ENCODE measurements at regions not wholly inside any gene's neighbourhood (a gene's known extent, or its start where the extent isn't known, plus 50 kb on each side); places are given as distances from the start of the nearest gene placed in this dataset.

DNA sequence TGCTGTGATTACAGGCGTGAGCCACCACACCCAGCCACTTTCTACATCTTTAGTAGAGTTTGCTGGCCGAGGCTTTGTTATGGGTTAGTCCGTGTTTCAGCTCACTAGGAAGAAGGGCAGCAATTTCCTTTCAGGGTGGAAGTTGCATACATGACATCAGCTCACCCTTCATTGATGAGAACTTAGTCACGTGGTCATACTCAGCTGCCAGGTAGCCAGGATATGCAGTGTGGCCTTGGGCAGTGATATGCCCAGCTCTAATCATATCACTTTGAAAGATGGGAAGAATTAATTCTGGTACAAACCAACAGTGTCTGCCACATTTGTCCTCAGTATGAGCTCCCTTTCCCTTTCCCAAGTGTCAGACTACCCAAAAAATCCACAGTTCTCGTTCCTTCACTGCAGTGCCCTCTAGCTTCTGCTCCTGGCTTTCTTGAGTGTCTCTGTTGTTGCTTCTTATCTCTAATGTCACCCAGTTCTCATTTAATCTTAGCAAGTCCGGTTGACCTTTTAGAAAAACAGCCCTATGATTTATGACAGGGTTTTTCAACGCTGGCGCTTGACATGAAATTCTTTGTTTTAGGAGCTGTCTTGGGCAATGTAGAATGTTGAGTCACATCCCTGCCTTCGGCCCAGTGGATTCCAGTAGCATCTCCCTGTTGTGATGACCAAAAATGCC is 108.7 kb upstream of the ITGB1 start:
- TF ChIP-seq, protein P1, sequence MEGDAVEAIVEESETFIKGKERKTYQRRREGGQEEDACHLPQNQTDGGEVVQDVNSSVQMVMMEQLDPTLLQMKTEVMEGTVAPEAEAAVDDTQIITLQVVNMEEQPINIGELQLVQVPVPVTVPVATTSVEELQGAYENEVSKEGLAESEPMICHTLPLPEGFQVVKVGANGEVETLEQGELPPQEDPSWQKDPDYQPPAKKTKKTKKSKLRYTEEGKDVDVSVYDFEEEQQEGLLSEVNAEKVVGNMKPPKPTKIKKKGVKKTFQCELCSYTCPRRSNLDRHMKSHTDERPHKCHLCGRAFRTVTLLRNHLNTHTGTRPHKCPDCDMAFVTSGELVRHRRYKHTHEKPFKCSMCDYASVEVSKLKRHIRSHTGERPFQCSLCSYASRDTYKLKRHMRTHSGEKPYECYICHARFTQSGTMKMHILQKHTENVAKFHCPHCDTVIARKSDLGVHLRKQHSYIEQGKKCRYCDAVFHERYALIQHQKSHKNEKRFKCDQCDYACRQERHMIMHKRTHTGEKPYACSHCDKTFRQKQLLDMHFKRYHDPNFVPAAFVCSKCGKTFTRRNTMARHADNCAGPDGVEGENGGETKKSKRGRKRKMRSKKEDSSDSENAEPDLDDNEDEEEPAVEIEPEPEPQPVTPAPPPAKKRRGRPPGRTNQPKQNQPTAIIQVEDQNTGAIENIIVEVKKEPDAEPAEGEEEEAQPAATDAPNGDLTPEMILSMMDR (conservative IDR thresholded peaks at IDR 0.05; ENCODE audit: low read depth, low read length): peak; percentile 24; the same call in 1 of the 2 replicates
- no peak for TF ChIP-seq BHLHE40 (IDR thresholded peaks at IDR 0.05; ENCODE audit: low read depth, low read length)
- TF ChIP-seq RCOR1 (IDR thresholded peaks at IDR 0.05; ENCODE audit: insufficient replicate concordance, low read length): no peak
- no peak for TF ChIP-seq POLR2A (IDR thresholded peaks at IDR 0.05; ENCODE audit: low read depth, low read length)
- TF ChIP-seq, protein P2, sequence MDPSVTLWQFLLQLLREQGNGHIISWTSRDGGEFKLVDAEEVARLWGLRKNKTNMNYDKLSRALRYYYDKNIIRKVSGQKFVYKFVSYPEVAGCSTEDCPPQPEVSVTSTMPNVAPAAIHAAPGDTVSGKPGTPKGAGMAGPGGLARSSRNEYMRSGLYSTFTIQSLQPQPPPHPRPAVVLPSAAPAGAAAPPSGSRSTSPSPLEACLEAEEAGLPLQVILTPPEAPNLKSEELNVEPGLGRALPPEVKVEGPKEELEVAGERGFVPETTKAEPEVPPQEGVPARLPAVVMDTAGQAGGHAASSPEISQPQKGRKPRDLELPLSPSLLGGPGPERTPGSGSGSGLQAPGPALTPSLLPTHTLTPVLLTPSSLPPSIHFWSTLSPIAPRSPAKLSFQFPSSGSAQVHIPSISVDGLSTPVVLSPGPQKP (IDR thresholded peaks at IDR 0.05; ENCODE audit: borderline replicate concordance, low read depth, low read length): no peak
- TF ChIP-seq SMC3 (IDR thresholded peaks at IDR 0.05; ENCODE audit: low read depth, low read length): no peak
- TF ChIP-seq FOS (IDR thresholded peaks at IDR 0.05; ENCODE audit: low read depth, low read length): no peak
- no peak for TF ChIP-seq MAZ (IDR thresholded peaks at IDR 0.05; ENCODE audit: borderline replicate concordance, low read depth, low read length)
- no peak for TF ChIP-seq RFX5 (IDR thresholded peaks at IDR 0.05; ENCODE audit: low read depth, low read length)
- no peak for TF ChIP-seq MAFK (IDR thresholded peaks at IDR 0.05; ENCODE audit: low read depth, low read length)
- TF ChIP-seq RAD21 (IDR thresholded peaks at IDR 0.05; ENCODE audit: low read length): no peak
